ENCODE measurements at regions not wholly inside any gene's neighbourhood (a gene's known extent, or its start where the extent isn't known, plus 50 kb on each side); places are given as distances from the start of the nearest gene placed in this dataset.

GRCh38 chr10:58140691-58141347 is 126.9 kb downstream of the IPMK start:
- 10% methylated on average over 5 of the region's 5 CpGs for WGBS (ENCODE audit: low lambda C conversion rate)
- intact Hi-C loops (cut with micrococcal nuclease; ENCODE audit: unreplicated experiment) (no loop called here), in situ Hi-C loops (cut with HindIII; ENCODE audit: extremely low pct_ligation_motif_present, low pct_unique_long_range_greater_than_20kb) (no loop called here)
- ChIA-PET POLR2A (no interaction called here), CTCF (ENCODE audit: low intra/inter-chr PET ratio, low total read pairs) (no interaction called here)
- no peak overlapping the region for H3K9ac ChIP-seq (ENCODE audit: insufficient read depth, low read depth, low read length)
- no peaks in the 10 kb centered on the region for H3K4me1 ChIP-seq (ENCODE audit: insufficient read depth, low read length)
- H3K36me3 ChIP-seq (replicated peaks in 1 of 2; ENCODE audit: control insufficient read depth in 1 of 2, insufficient read depth in 2 of 2, low read length in 2 of 2) = no peaks in the 10 kb centered on the region
- no peak for ATAC-seq
- no peak for DNase-seq (ENCODE audit: low spot score)
- H3K4me3 ChIP-seq (replicated peaks in 1 of 3; ENCODE audit: insufficient read depth in 1 of 3, low read depth in 2 of 3, low read length in 3 of 3) = no peak overlapping the region
- H4K20me1 ChIP-seq (ENCODE audit: insufficient read depth, low read length) = no peaks in the 10 kb centered on the region
- no peak overlapping the region for H3K4me2 ChIP-seq (ENCODE audit: low read depth, low read length)
- H3K9me3 ChIP-seq (ENCODE audit: low read length) = no peaks in the 10 kb centered on the region
- no peak overlapping the region for H2AFZ ChIP-seq (ENCODE audit: low read length)
- H3K79me2 ChIP-seq (ENCODE audit: insufficient read depth, low read length) = no peaks in the 10 kb centered on the region
- BruUV-seq (replicated peaks) = no TSS peak
- H3K27me3 ChIP-seq (ENCODE audit: control insufficient read depth in 1 of 2, insufficient read depth in 2 of 2, low read length in 2 of 2) = 0 out of 5 replicates have a peak, but pooled peaks cover 0 to 3% of the 10 kb centered on the region in 2 experiments
- FAIRE-seq = no peak
- H3K27ac ChIP-seq (ENCODE audit: extremely low read length, insufficient read depth, low read length) = no peak overlapping the region
- no peak for TF ChIP-seq NCOA2 (CRISPR knock-in tag; IDR thresholded peaks at IDR 0.05)
- no peak for TF ChIP-seq REST (IDR thresholded peaks at IDR 0.05; ENCODE audit: borderline replicate concordance in 1 of 2, low read depth in 1 of 2, low read length in 2 of 2)
- no peak for TF ChIP-seq PLRG1 (conservative IDR thresholded peaks at IDR 0.05)
- no peak for TF ChIP-seq PPARG (CRISPR knock-in tag; conservative IDR thresholded peaks at IDR 0.05)
- TF ChIP-seq ADNP (CRISPR knock-in tag; IDR thresholded peaks at IDR 0.05) = no peak
- no peak for TF ChIP-seq ZNF564 (CRISPR knock-in tag; IDR thresholded peaks at IDR 0.05)
- TF ChIP-seq MNT (IDR thresholded peaks at IDR 0.05) = peak; percentile 91

All from HepG2 (cell line).